GM23248 (cell line): ENCODE measurements at regions not wholly inside any gene's neighbourhood (a gene's known extent, or its start where the extent isn't known, plus 50 kb on each side); places are given as distances from the start of the nearest gene placed in this dataset.

ENCODE experiments used
- DNase-seq: peaks from one replicate; pipeline ENCODE4 v3.0.0-alpha.2; 2015
- H2AFZ ChIP-seq: fragments of 200-600 bp; sonication (generic); 2 replicates; pipeline ENCODE4 v1.6.1; 2016; ENCODE audit warnings: antibody characterized with exemption
- H3F3A ChIP-seq: fragments of 200-600 bp; sonication (generic); 2 replicates; pipeline ENCODE4 v1.6.1; 2016; ENCODE audit warnings: mild to moderate bottlenecking, antibody characterized with exemption, mixed run types; ENCODE audit not compliant: insufficient read depth
- H3K27ac ChIP-seq: fragments of 200-600 bp; sonication (generic); 2 replicates; pipeline ENCODE4 v1.5.1; 2016; ENCODE audit warnings: mild to moderate bottlenecking
- H3K27me3 ChIP-seq: fragments of 200-600 bp; sonication (generic); replicated peaks from 2 replicates; pipeline ENCODE4 v1.6.1; 2016; ENCODE audit warnings: mild to moderate bottlenecking; ENCODE audit not compliant: insufficient read depth
- H3K36me3 ChIP-seq: fragments of 200-600 bp; sonication (generic); 2 replicates; pipeline ENCODE4 v1.6.1; 2016; ENCODE audit warnings: low read depth, mild to moderate bottlenecking
- H3K4me1 ChIP-seq: fragments of 200-600 bp; sonication (generic); 2 replicates; pipeline ENCODE4 v1.6.1; 2016; ENCODE audit warnings: mild to moderate bottlenecking; ENCODE audit not compliant: insufficient read depth
- H3K4me2 ChIP-seq: fragments of 200-600 bp; sonication (generic); one replicate; pipeline ENCODE4 v1.6.1; 2016; ENCODE audit warnings: mild to moderate bottlenecking; ENCODE audit not compliant: unreplicated experiment
- H3K4me3 ChIP-seq: fragments of 200-600 bp; sonication (generic); 2 replicates; pipeline ENCODE4 v1.5.1; 2016; ENCODE audit warnings: mild to moderate bottlenecking
- H3K79me2 ChIP-seq: fragments of 200-600 bp; sonication (generic); 2 replicates; pipeline ENCODE4 v1.6.1; 2016; ENCODE audit warnings: mild to moderate bottlenecking; ENCODE audit not compliant: insufficient read depth
- H3K9ac ChIP-seq: fragments of 200-600 bp; sonication (generic); 2 replicates; pipeline ENCODE4 v1.6.1; 2016; ENCODE audit warnings: mild to moderate bottlenecking
- H3K9me2 ChIP-seq: fragments of 200-600 bp; sonication (generic); 2 replicates; pipeline ENCODE4 v1.6.1; 2016; ENCODE audit warnings: mixed run types, mild to moderate bottlenecking, moderate library complexity; ENCODE audit not compliant: insufficient read depth
- H3K9me3 ChIP-seq: fragments of 200-600 bp; sonication (generic); one replicate; pipeline ENCODE4 v1.6.1; 2017; ENCODE audit warnings: low read depth
- H4K20me1 ChIP-seq: fragments of 200-600 bp; sonication (generic); 2 replicates; pipeline ENCODE4 v1.6.0; 2016; ENCODE audit not compliant: insufficient read depth
- EZH2 ChIP-seq: fragments of 200-600 bp; sonication (generic); IDR thresholded peaks from 2 replicates; pipeline ENCODE4 v1.6.1; 2018; ENCODE audit warnings: antibody characterized with exemption, mild to moderate bottlenecking; ENCODE audit not compliant: insufficient read depth, poor library complexity, severe bottlenecking
- EZH2phosphoT487 ChIP-seq: fragments of 200-600 bp; sonication (generic); IDR thresholded peaks from 2 replicates; pipeline ENCODE4 v1.6.1; 2018; ENCODE audit warnings: antibody characterized with exemption, moderate library complexity, mild to moderate bottlenecking, low read depth; ENCODE audit not compliant: insufficient read depth
- WGBS, 2 experiments: methylation state at CpG; one replicate each; pipeline ENCODE4 v1.1.6; 2015 to 2017; ENCODE audit warnings: low lambda C conversion rate in 2 of 2, low coverage in 1 of 2; ENCODE audit errors: missing lambda C conversion rate in 2 of 2; 5-methylcytosine and 5-hydroxymethylcytosine counted together
- in situ Hi-C: fragments of 300-500 bp; cut with MboI; formaldehyde crosslinking; loops from 2 replicates; pipeline ENCODE4 v1.15.0; 2020

DNA sequence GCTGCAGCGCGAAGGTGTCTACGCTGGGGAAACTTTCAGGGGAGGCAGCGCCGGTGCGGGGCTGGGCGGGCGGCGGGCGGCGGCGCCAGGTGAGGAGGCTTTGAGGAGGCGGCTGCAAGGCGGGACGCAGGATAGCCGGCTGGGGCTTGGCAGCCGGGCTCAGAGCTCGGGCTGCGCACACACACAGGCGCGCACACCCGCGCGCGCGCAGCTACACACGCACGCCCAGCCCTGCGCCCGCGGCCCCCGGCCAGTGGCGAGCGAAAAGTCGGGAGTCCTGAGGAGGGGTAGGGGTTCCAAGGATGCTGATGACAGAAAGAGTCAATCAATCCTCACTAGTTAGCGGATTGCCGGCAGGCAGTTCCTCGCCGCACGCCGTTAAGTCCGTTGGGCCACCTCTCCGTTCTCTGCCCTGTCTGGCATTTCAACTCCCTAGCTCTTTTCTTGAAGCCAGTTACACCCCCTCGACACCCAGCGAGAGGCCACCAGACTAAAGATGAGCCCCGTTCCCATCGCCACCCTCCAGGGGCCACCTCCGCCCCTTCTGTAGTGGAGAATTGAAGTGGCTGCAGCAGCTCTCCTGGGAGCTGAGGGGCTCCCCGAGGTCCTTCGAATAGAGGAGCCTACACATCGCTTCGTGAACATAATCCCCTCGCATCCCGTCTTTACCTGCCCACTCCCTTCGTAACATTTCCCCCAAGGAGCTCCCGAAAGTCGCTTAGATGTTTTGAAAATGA, 1640.3 kb upstream of the C9orf72 start, which contains the start of gene LINGO2:
Gene LINGO2 (minus strand): TSS at position 185 of the 737 bp plus-strand sequence.
- no peak within 1 kb of the TSS for H3K9ac ChIP-seq
- H3K27me3 ChIP-seq = peaks cover 61% of the 10 kb centered on the region
- 4 to 5% methylated on average over 44 to 46 of the region's 57 CpGs for WGBS, 2 experiments
- H3F3A ChIP-seq = no peaks in the 10 kb centered on the region
- no peak within 1 kb of the TSS for H3K27ac ChIP-seq
- H3K4me1 ChIP-seq = no peaks in the 10 kb centered on the region
- no peak for DNase-seq
- H3K4me2 ChIP-seq = no peak within 1 kb of the TSS
- no peaks in the 10 kb centered on the region for H4K20me1 ChIP-seq
- no peaks in the 10 kb centered on the region for H3K79me2 ChIP-seq
- H3K9me2 ChIP-seq = no peaks in the 10 kb centered on the region
- H3K9me3 ChIP-seq = no peaks in the 10 kb centered on the region
- in situ Hi-C loops = no loop called here
- no peak within 1 kb of the TSS for H2AFZ ChIP-seq
- H3K36me3 ChIP-seq = no peaks in the 10 kb centered on the region
- peak within 1 kb of the TSS; percentile 52 for H3K4me3 ChIP-seq
- no peak for TF ChIP-seq EZH2phosphoT487
- peak; percentile 60 for TF ChIP-seq EZH2

DNA sequence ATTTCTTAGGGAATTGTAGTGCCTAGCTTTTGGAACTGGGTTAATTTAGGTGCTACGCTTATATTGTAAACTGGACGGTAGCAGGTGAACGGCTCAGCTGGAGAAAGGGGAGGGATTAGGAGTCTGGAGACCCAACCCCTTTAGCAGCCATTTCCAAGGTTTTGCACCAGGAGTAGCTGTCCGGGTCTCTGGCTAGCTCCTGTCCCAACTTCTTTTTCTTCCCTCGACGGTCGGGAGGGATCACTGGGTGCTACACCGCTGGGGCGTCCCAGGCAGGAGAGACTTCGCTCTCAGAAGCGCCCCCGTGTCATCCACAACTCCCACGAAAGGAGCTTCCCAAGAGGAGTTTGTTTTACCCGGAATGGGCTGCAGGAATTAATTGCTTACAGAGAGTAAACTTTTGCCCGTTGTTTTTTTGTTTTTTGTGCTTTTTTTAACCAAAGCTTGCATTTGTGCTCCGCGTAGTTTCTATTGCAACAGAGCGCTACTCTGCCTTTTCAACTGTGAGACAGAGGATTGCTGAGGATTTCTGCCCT, 1640.9 kb upstream of the C9orf72 start:
- in situ Hi-C loops = no loop called here
- H3K27me3 ChIP-seq = peaks cover 61% of the 10 kb centered on the region
- no peaks in the 10 kb centered on the region for H3K9me2 ChIP-seq
- TF ChIP-seq EZH2 (no peak), EZH2phosphoT487 (no peak)
- no peaks in the 10 kb centered on the region for H3K9me3 ChIP-seq
- no peaks in the 10 kb centered on the region for H3K79me2 ChIP-seq
- H3K36me3 ChIP-seq = no peaks in the 10 kb centered on the region
- H2AFZ ChIP-seq = no peak overlapping the region
- H3K4me2 ChIP-seq = no peak overlapping the region
- no peak overlapping the region for H3K9ac ChIP-seq
- no peak overlapping the region for H3K27ac ChIP-seq
- no peaks in the 10 kb centered on the region for H3F3A ChIP-seq
- WGBS, 2 experiments = 1 to 3% methylated on average over 18 of the region's 18 CpGs
- DNase-seq = no peak
- H3K4me1 ChIP-seq = no peaks in the 10 kb centered on the region
- no peaks in the 10 kb centered on the region for H4K20me1 ChIP-seq
- no peak overlapping the region for H3K4me3 ChIP-seq

- no peak overlapping the region for H2AFZ ChIP-seq
- H3F3A ChIP-seq = no peaks in the 10 kb centered on the region
- H3K9me3 ChIP-seq = no peaks in the 10 kb centered on the region
- H4K20me1 ChIP-seq = no peaks in the 10 kb centered on the region
- H3K4me3 ChIP-seq = no peak overlapping the region
- H3K79me2 ChIP-seq = no peaks in the 10 kb centered on the region
- H3K27ac ChIP-seq = no peak overlapping the region
- H3K4me1 ChIP-seq = no peaks in the 10 kb centered on the region
- H3K9ac ChIP-seq = no peak overlapping the region
- in situ Hi-C loops = no loop called here
- H3K9me2 ChIP-seq = no peaks in the 10 kb centered on the region
- no peaks in the 10 kb centered on the region for H3K36me3 ChIP-seq
- peaks cover 61% of the 10 kb centered on the region for H3K27me3 ChIP-seq
- WGBS, 2 experiments = 6% methylated on average over 31 of the region's 31 CpGs
- TF ChIP-seq EZH2 (no peak), EZH2phosphoT487 (no peak)
- no peak for DNase-seq
- H3K4me2 ChIP-seq = no peak overlapping the region
These were observed 1641.5 kb upstream of the C9orf72 start for GRCh38 chr9:29214690-29215253.

DNA sequence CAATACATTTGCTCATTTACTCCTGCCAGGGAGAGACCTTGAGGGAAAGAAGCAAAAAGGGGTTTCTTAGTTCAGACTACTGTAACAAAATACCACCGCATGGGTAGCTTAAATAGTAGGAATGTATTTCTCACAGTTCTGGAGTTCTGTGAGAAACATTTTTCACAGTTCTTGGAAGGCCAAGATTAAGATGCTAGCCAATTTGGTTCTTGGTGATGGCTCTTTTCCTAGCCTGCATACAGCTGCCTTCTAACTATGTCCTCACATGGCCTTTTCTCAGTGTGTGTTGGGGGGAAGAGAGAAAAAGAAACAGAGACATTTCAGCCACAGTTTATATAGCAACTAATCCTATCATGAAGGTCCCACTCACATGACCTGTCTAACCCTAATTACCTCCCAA, 1644.7 kb upstream of the C9orf72 start:
- H3K9ac ChIP-seq = no peak overlapping the region
- 50% methylated on average over 1 of the region's 1 CpG for WGBS, 2 experiments
- no peaks in the 10 kb centered on the region for H3K36me3 ChIP-seq
- no peak for DNase-seq
- H3K9me2 ChIP-seq = no peaks in the 10 kb centered on the region
- no peaks in the 10 kb centered on the region for H4K20me1 ChIP-seq
- no peaks in the 10 kb centered on the region for H3K9me3 ChIP-seq
- TF ChIP-seq EZH2phosphoT487 = no peak
- no peak for TF ChIP-seq EZH2
- H2AFZ ChIP-seq = no peak overlapping the region
- no peak overlapping the region for H3K4me2 ChIP-seq
- H3K79me2 ChIP-seq = no peaks in the 10 kb centered on the region
- no peak overlapping the region for H3K4me3 ChIP-seq
- peaks cover 31% of the 10 kb centered on the region for H3K27me3 ChIP-seq
- H3F3A ChIP-seq = no peaks in the 10 kb centered on the region
- in situ Hi-C loops = no loop called here
- no peak overlapping the region for H3K27ac ChIP-seq
- H3K4me1 ChIP-seq = no peaks in the 10 kb centered on the region
